ENCODE measurements at regions not wholly inside any gene's neighbourhood (a gene's known extent, or its start where the extent isn't known, plus 50 kb on each side); places are given as distances from the start of the nearest gene placed in this dataset.

- Mint-ChIP-seq H3K9me3 (no peaks in the 10 kb centered on the region), H3K4me1 (peaks cover 7% of the 10 kb centered on the region), H3K4me3 (no peak overlapping the region), H3K27me3 (peaks cover 8% of the 10 kb centered on the region), H3K36me3 (ENCODE audit: low read depth) (no peaks in the 10 kb centered on the region), H3K27ac (no peak overlapping the region)
- ChIA-PET CTCF (no interaction called here), POLR2A (no interaction called here)
- DNase-seq: no peak
Observed at GRCh38 chr13:77386880-77387606, 60.1 kb upstream of the MYCBP2 start.

DNA sequence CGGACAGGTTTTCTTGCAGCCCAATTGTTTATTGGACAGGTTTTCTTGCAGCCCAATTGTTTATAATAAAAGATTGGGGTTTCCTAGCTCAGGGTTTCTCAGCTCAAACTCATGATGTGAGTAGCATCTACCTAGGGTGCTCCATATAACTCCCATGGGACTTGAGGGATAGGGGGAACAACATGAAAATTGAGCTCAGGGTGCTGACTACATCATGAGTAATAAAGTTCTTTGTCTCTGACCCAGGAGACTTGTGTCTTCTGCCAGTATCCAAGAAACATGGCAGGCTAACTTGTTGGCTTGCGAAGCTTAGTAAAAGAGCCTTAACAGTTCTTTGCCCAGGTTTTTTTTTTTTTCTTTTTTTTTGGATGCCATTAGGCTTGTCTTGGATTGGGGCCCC is 59.2 kb upstream of the MYCBP2 start:
- Mint-ChIP-seq H3K36me3 (ENCODE audit: low read depth) (no peaks in the 10 kb centered on the region), H3K4me1 (peaks cover 7% of the 10 kb centered on the region), H3K4me3 (no peak overlapping the region), H3K27me3 (peaks cover 8% of the 10 kb centered on the region), H3K27ac (no peak overlapping the region), H3K9me3 (no peaks in the 10 kb centered on the region)
- DNase-seq: no peak
- ChIA-PET POLR2A (no interaction called here), CTCF (no interaction called here)

GRCh38 chr13:77384999-77385398 is 58.1 kb upstream of the MYCBP2 start:
- H3K36me3 Mint-ChIP-seq (ENCODE audit: low read depth): no peaks in the 10 kb centered on the region
- ChIA-PET CTCF (no interaction called here), POLR2A (no interaction called here)
- H3K4me3 Mint-ChIP-seq: no peak overlapping the region
- no peaks in the 10 kb centered on the region for H3K9me3 Mint-ChIP-seq
- H3K27ac Mint-ChIP-seq: no peak overlapping the region
- H3K27me3 Mint-ChIP-seq: peaks cover 8% of the 10 kb centered on the region
- DNase-seq: no peak
- H3K4me1 Mint-ChIP-seq: peaks cover 7% of the 10 kb centered on the region

DNA sequence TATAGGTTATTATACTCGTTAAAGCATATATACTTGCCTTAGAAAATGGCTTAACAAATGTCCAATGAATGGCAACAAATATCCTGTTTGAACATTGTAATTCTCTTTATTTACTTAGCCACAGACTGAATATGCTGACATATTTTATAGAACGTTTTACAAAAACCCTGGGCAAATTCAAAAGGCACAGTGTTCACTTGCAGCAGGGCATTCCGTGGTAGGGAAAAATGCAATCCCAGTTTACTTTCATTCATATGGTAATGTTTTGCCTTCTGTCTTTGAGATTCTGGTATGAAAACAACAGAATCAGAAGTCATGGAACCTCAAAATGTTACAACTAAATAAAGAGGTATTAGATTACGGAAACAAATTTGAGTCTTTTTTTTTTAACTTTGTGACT is 56.2 kb upstream of the MYCBP2 start:
- POLR2A ChIA-PET: no interaction called here
- H3K27ac Mint-ChIP-seq: no peak overlapping the region
- H3K9me3 Mint-ChIP-seq: no peaks in the 10 kb centered on the region
- no peak for DNase-seq
- peaks cover 8% of the 10 kb centered on the region for H3K27me3 Mint-ChIP-seq
- CTCF ChIA-PET: no interaction called here
- H3K36me3 Mint-ChIP-seq (ENCODE audit: low read depth): no peaks in the 10 kb centered on the region
- H3K4me1 Mint-ChIP-seq: no peaks in the 10 kb centered on the region
- no peak overlapping the region for H3K4me3 Mint-ChIP-seq

- POLR2A ChIA-PET: no interaction called here
- Mint-ChIP-seq H3K36me3 (ENCODE audit: low read depth) (no peaks in the 10 kb centered on the region), H3K4me3 (no peak overlapping the region), H3K9me3 (no peaks in the 10 kb centered on the region), H3K27ac (no peak overlapping the region), H3K4me1 (no peaks in the 10 kb centered on the region), H3K27me3 (peaks cover 8% of the 10 kb centered on the region)
- CTCF ChIA-PET: interaction anchor here (0.6 kb wide), 2 partner anchors 37 to 647 kb away, joined by 3 read pairs; no protein-coding TSS in a partner anchor
- no peak for DNase-seq
Observed at GRCh38 chr13:77381059-77381458, 54.2 kb upstream of the MYCBP2 start.

DNA sequence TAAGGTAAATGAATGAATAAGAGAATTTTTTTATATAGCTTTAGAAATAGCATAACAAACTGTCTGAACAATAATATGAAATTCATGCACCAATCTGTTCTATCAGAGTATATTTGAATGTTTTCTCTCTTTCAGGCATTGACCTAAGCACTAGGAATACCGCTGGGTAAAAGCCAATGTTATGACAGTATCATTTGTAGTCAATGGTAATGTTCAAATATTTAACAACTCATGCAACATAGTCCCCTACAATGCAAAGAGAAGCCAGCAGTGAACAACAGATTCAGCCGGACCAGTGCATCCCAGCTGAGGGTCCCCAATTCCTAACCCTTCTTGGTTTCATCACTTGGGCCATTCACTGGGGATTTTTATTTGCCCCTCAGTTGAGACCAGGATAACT is 52.6 kb upstream of the MYCBP2 start:
- H3K27ac Mint-ChIP-seq: no peak overlapping the region

DNA sequence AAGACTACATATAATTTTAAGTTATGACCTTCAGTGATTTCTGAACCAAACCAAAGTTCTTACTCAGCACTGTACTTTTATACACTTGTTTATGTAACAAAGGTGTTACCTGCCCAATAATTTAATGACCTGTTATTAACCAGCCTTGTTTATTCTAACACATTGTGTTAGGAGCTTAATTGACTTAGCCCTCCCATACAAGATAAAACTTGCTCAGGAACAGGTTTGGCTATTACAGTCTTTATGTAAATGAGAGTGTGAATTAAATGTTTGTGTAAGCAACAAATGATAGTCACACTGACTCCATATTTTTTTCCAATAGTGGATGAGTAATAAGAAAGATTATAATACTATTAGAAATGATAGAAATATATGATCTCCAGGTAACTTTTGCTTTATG is 51.8 kb upstream of the MYCBP2 start:
- H3K36me3 Mint-ChIP-seq (ENCODE audit: low read depth): no peaks in the 10 kb centered on the region
- H3K27me3 Mint-ChIP-seq: peaks cover 8% of the 10 kb centered on the region
- H3K4me1 Mint-ChIP-seq: peaks cover 3% of the 10 kb centered on the region
- H3K27ac Mint-ChIP-seq: no peak overlapping the region
- H3K9me3 Mint-ChIP-seq: peaks cover 4% of the 10 kb centered on the region
- no peak overlapping the region for H3K4me3 Mint-ChIP-seq
- ChIA-PET POLR2A (no interaction called here), CTCF (interaction anchor here (1.0 kb wide), 1 partner anchor 37 kb away, joined by 3 read pairs; no protein-coding TSS in a partner anchor)
- DNase-seq: no peak

More for the DNA sequence above, 52.6 kb upstream of the MYCBP2 start:
- DNase-seq: no peak
- CTCF ChIA-PET: interaction anchor here (1.0 kb wide), 1 partner anchor 38 kb away, joined by 3 read pairs; no protein-coding TSS in a partner anchor
- POLR2A ChIA-PET: no interaction called here
- H3K4me1 Mint-ChIP-seq: peaks cover 3% of the 10 kb centered on the region
- no peak overlapping the region for H3K4me3 Mint-ChIP-seq
- peaks cover 4% of the 10 kb centered on the region for H3K9me3 Mint-ChIP-seq
- no peaks in the 10 kb centered on the region for H3K36me3 Mint-ChIP-seq (ENCODE audit: low read depth)
- H3K27me3 Mint-ChIP-seq: peaks cover 8% of the 10 kb centered on the region

DNA sequence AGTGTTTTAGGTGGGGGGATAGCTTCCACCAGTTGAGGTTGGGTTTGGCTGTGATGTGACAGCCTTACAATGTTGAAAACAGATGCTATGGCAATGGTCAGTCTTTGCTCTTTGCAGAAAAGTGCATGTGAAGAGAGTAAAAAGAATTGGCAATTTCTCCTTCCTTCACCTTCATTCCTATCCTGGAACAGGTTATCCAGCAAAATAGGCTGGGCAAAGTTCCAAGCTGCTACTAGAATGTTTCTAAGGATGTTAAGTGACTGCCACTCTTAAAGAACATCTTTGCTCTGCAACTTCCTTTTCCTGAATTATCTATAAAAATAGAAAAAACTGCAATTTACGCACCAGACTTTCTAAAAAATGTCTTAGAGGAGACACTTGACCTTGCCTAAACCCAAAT is 50.1 kb upstream of the MYCBP2 start:
- DNase-seq: no peak
- Mint-ChIP-seq H3K4me1 (peaks cover 3% of the 10 kb centered on the region), H3K36me3 (ENCODE audit: low read depth) (no peaks in the 10 kb centered on the region), H3K9me3 (peaks cover 4% of the 10 kb centered on the region), H3K27ac (no peak overlapping the region), H3K27me3 (no peaks in the 10 kb centered on the region), H3K4me3 (no peak overlapping the region)
- ChIA-PET POLR2A (no interaction called here), CTCF (no interaction called here)
